Prostate gland (tissue), 2 donors: ENCODE measurements at regions not wholly inside any gene's neighbourhood (a gene's known extent, or its start where the extent isn't known, plus 50 kb on each side); places are given as distances from the start of the nearest gene placed in this dataset.

Source experiments
- DNase-seq: peaks from one replicate; pipeline ENCODE4 v3.0.0-alpha.2; 2019; ENCODE audit warnings: low spot score
- H3K27ac ChIP-seq, 2 donors: fragments of 200-600 bp; sonication (generic); 2 replicates each; pipeline ENCODE4 v1.5.1; 2017 to 2019
- H3K27me3 ChIP-seq: fragments of 200-600 bp; sonication (generic); replicated peaks from 2 replicates; pipeline ENCODE4 v1.5.1; 2019; ENCODE audit not compliant: insufficient read depth
- H3K36me3 ChIP-seq, 2 donors: fragments of 200-600 bp; sonication (generic); 1 replicate in 1 of 2; 2 replicates in 1 of 2; pipeline versions ENCODE4 v1.5.1 to v1.8.1; 2017 to 2019
- H3K4me1 ChIP-seq: fragments of 200-600 bp; sonication (generic); replicated peaks from 2 replicates; pipeline ENCODE4 v1.5.1; 2019
- H3K4me3 ChIP-seq, 2 donors: fragments of 200-600 bp; sonication (generic); 2 replicates each; pipeline ENCODE4 v1.5.1; 2017 to 2019
- H3K9me3 ChIP-seq: fragments of 200-600 bp; sonication (generic); 2 replicates; pipeline ENCODE4 v1.5.1; 2017
- CTCF ChIP-seq, 4 experiments: fragments of 200-600 bp in 2 of 4; fragments of 450-650 bp in 2 of 4; sonication (generic) in 2 of 4; IDR thresholded peaks; 1 replicate in 3 of 4; 2 replicates in 1 of 4; pipeline ENCODE4 v1.5.1; 2016 to 2019; ENCODE audit warnings: antibody characterized with exemption in 4 of 4, mild to moderate bottlenecking in 2 of 4, moderate library complexity in 2 of 4
- POLR2A ChIP-seq: fragments of 450-650 bp; IDR thresholded peaks from one replicate; pipeline ENCODE4 v1.6.1; 2016; ENCODE audit warnings: antibody characterized with exemption, mild to moderate bottlenecking
- POLR2AphosphoS5 ChIP-seq: sonication (generic); formaldehyde crosslinking; IDR thresholded peaks from one replicate; pipeline ENCODE4 v1.6.1; 2017; ENCODE audit warnings: antibody characterized with exemption
- WGBS: methylation state at CpG from one replicate; pipeline ENCODE4 v1.1.5; 2018; 5-methylcytosine and 5-hydroxymethylcytosine counted together
- intact Hi-C: fragments of 100-400 bp; cut with DNase I; formaldehyde crosslinking; loops from one replicate; pipeline ENCODE4 v1.14.2; 2022

GRCh38 chr6:21984135-21984534, 312.7 kb downstream of the PRL start:
- TF ChIP-seq CTCF (IDR thresholded peaks at IDR 0.05), result no peak
- Histone ChIP-seq H3K4me1 (peaks cover 4% of the 10 kb centered on the region), H3K27me3 (no peaks in the 10 kb centered on the region), H3K36me3 (no peaks in the 10 kb centered on the region), H3K27ac (no peak overlapping the region), H3K4me3 (no peak overlapping the region), H3K9me3 (no peaks in the 10 kb centered on the region)
- 37% methylated on average over 4 of the region's 4 CpGs for WGBS
- intact Hi-C loops, result no loop called here
- no peak for DNase-seq

- intact Hi-C loops, result no loop called here
- Histone ChIP-seq H3K9me3 (no peaks in the 10 kb centered on the region), H3K4me1 (peaks cover 4% of the 10 kb centered on the region), H3K4me3 (no peak overlapping the region), H3K27me3 (no peaks in the 10 kb centered on the region), H3K36me3 (no peaks in the 10 kb centered on the region), H3K27ac (no peak overlapping the region)
- TF ChIP-seq POLR2AphosphoS5, result no peak
- TF ChIP-seq CTCF (IDR thresholded peaks at IDR 0.05), result no peak
- no peak for TF ChIP-seq POLR2A
- no peak for DNase-seq
- WGBS, result 10% methylated on average over 1 of the region's 1 CpG
Measured at GRCh38 chr6:21984561-21984960, 312.3 kb downstream of the PRL start.

- intact Hi-C loops, result loop anchor here (5.0 kb wide), 1 partner anchor 34 kb away; no protein-coding TSS in a partner anchor
- H3K4me3 ChIP-seq, result no peak overlapping the region
- no peaks in the 10 kb centered on the region for H3K27me3 ChIP-seq
- H3K4me1 ChIP-seq, result peaks cover 4% of the 10 kb centered on the region
- no peak for TF ChIP-seq POLR2AphosphoS5
- no peak for TF ChIP-seq POLR2A
- TF ChIP-seq CTCF (IDR thresholded peaks at IDR 0.05), result no peak
- peak overlapping the region in 1 of 2 donors; percentile 43 for H3K27ac ChIP-seq
- no peak for DNase-seq
- WGBS, result 79% methylated on average over 1 of the region's 1 CpG
- no peaks in the 10 kb centered on the region for H3K36me3 ChIP-seq
- H3K9me3 ChIP-seq, result no peaks in the 10 kb centered on the region
Measured at GRCh38 chr6:21985904-21986303, 310.9 kb downstream of the PRL start.

- Histone ChIP-seq H3K27me3 (no peaks in the 10 kb centered on the region), H3K27ac (peak overlapping the region; percentile 43 to 48), H3K9me3 (no peaks in the 10 kb centered on the region), H3K4me3 (no peak overlapping the region), H3K4me1 (peaks cover 4% of the 10 kb centered on the region), H3K36me3 (no peaks in the 10 kb centered on the region)
- intact Hi-C loops, result loop anchor here (5.0 kb wide), 1 partner anchor 34 kb away; no protein-coding TSS in a partner anchor
- DNase-seq, result peak; percentile 22
- TF ChIP-seq POLR2AphosphoS5 (peak; percentile 7), CTCF (IDR thresholded peaks at IDR 0.05) (no peak)
- WGBS, result 12% methylated on average over 6 of the region's 6 CpGs
Measured at GRCh38 chr6:21986703-21987102, 310.1 kb downstream of the PRL start.

GRCh38 chr6:21987501-21987957, 309.3 kb downstream of the PRL start:
- DNase-seq, result peak; percentile 34
- peak; percentile 77 for TF ChIP-seq POLR2AphosphoS5
- no peak for TF ChIP-seq CTCF (IDR thresholded peaks at IDR 0.05)
- no peak for TF ChIP-seq POLR2A
- H3K9me3 ChIP-seq, result no peaks in the 10 kb centered on the region
- H3K27me3 ChIP-seq, result no peaks in the 10 kb centered on the region
- under 1% methylated on average over 9 of the region's 9 CpGs for WGBS
- intact Hi-C loops, result loop anchor here (5.0 kb wide), 1 partner anchor 35 kb away; no protein-coding TSS in a partner anchor
- H3K4me3 ChIP-seq, result no peak overlapping the region
- peak overlapping the region; percentile 43 to 48 for H3K27ac ChIP-seq
- H3K4me1 ChIP-seq, result peaks cover 4% of the 10 kb centered on the region
- H3K36me3 ChIP-seq, result no peaks in the 10 kb centered on the region
